GM12878 (cell line): ENCODE measurements at regions not wholly inside any gene's neighbourhood (a gene's known extent, or its start where the extent isn't known, plus 50 kb on each side); places are given as distances from the start of the nearest gene placed in this dataset.

Source experiments
- CTCF ChIP-seq, 3 experiments: IDR thresholded peaks in 2 of 3; conservative IDR thresholded peaks in 1 of 3; 2 replicates each; pipeline ENCODE4 v1.5.1; 2011; ENCODE audit warnings: low read depth in 3 of 3, low read length in 3 of 3, mild to moderate bottlenecking in 3 of 3, control low read depth in 2 of 3, moderate library complexity in 2 of 3, inconsistent platforms in 1 of 3, mixed read lengths in 1 of 3; ENCODE audit not compliant: control insufficient read depth in 2 of 3, insufficient read depth in 1 of 3; ENCODE audit errors: extremely low read depth in 1 of 3
- POLR2AphosphoS5 ChIP-seq: IDR thresholded peaks from 2 replicates; pipeline ENCODE4 v1.6.1; 2011; ENCODE audit warnings: mild to moderate bottlenecking, low read length, inconsistent platforms
- REST ChIP-seq: IDR thresholded peaks from 2 replicates; pipeline ENCODE4 v1.6.1; 2012; ENCODE audit warnings: mild to moderate bottlenecking, low read depth, low read length

GRCh38 chr5:38753776-38754175 is 92.0 kb upstream of the OSMR start:
- no peak for TF ChIP-seq REST
- no peak for TF ChIP-seq CTCF (IDR thresholded peaks at IDR 0.05 in 2 of 3, conservative IDR thresholded peaks at IDR 0.05 in 1 of 3; ENCODE audit: control insufficient read depth in 2 of 3, extremely low read depth in 1 of 3, insufficient read depth in 1 of 3, low read depth in 3 of 3, low read length in 3 of 3)
- no peak for TF ChIP-seq POLR2AphosphoS5
